HAP-1 (cell line): ENCODE measurements at regions not wholly inside any gene's neighbourhood (a gene's known extent, or its start where the extent isn't known, plus 50 kb on each side); places are given as distances from the start of the nearest gene placed in this dataset.
"Not testable (repeated sequence)": the region's sequence is repeated elsewhere in the genome, so short reads cannot be mapped to it uniquely, and the experiment has no call there.

Source experiments
- DNase-seq, 2 experiments: peaks; one replicate each; pipeline ENCODE4 v3.0.0-alpha.2; 2016 to 2020; ENCODE audit warnings: low spot score in 2 of 2
- H3K27me3 ChIP-seq: fragments of 250-450 bp; sonication (Bioruptor Pico); 2 replicates; pipeline ENCODE4 v1.5.1; 2020; ENCODE audit warnings: low read depth, mild to moderate bottlenecking, moderate library complexity
- H3K36me3 ChIP-seq: fragments of 250-450 bp; sonication (Bioruptor Pico); replicated peaks from 2 replicates; pipeline ENCODE4 v1.5.1; 2020; ENCODE audit warnings: mild to moderate bottlenecking
- H3K4me1 ChIP-seq: fragments of 250-450 bp; sonication (Bioruptor Pico); 2 replicates; pipeline ENCODE4 v1.5.1; 2020; ENCODE audit warnings: mild to moderate bottlenecking
- H3K4me3 ChIP-seq: fragments of 250-450 bp; sonication (Bioruptor Pico); 2 replicates; pipeline ENCODE4 v1.5.1; 2020; ENCODE audit warnings: mild to moderate bottlenecking, moderate library complexity
- H3K9me3 ChIP-seq: fragments of 250-450 bp; sonication (Bioruptor Pico); 2 replicates; pipeline ENCODE4 v1.5.1; 2020; ENCODE audit warnings: mild to moderate bottlenecking, moderate library complexity
- in situ Hi-C: fragments of 300-500 bp; cut with MboI; formaldehyde crosslinking; loops from 3 replicates; pipeline ENCODE4 v1.14.3; 2020; ENCODE audit warnings: low sequenced_read_pairs, inconsistent platforms, mixed read lengths

- Histone ChIP-seq H3K4me3 (no peak overlapping the region), H3K4me1 (no peaks in the 10 kb centered on the region), H3K36me3 (no peaks in the 10 kb centered on the region), H3K27me3 (no peaks in the 10 kb centered on the region), H3K9me3 (no peaks in the 10 kb centered on the region)
- in situ Hi-C loops: no loop called here
- DNase-seq: no peak
Observed at GRCh38 chr3:905217-905616, 187.6 kb upstream of the CNTN6 start.

GRCh38 chr3:906739-907138, 186.1 kb upstream of the CNTN6 start:
- in situ Hi-C loops: no loop called here
- no peaks in the 10 kb centered on the region for H3K36me3 ChIP-seq

GRCh38 chr3:908839-909238, 184.0 kb upstream of the CNTN6 start:
- H3K36me3 ChIP-seq: no peaks in the 10 kb centered on the region
- no peak overlapping the region for H3K4me3 ChIP-seq
- DNase-seq: no peak
- in situ Hi-C loops: no loop called here
- no peaks in the 10 kb centered on the region for H3K9me3 ChIP-seq
- H3K27me3 ChIP-seq: no peaks in the 10 kb centered on the region
- H3K4me1 ChIP-seq: no peaks in the 10 kb centered on the region

More at GRCh38 chr3:906739-907138, 186.1 kb upstream of the CNTN6 start:
- Histone ChIP-seq H3K9me3 (no peaks in the 10 kb centered on the region), H3K4me3 (no peak overlapping the region), H3K27me3 (no peaks in the 10 kb centered on the region), H3K4me1 (no peaks in the 10 kb centered on the region)
- DNase-seq: no peak

GRCh38 chr3:912717-913116, 180.1 kb upstream of the CNTN6 start:
- H3K27me3 ChIP-seq, H3K9me3 ChIP-seq, in situ Hi-C loops, H3K4me1 ChIP-seq, H3K36me3 ChIP-seq, H3K4me3 ChIP-seq, DNase-seq: not testable (repeated sequence)

GRCh38 chr3:923161-923910, 169.5 kb upstream of the CNTN6 start:
- no peak for DNase-seq
- Histone ChIP-seq H3K4me1 (no peaks in the 10 kb centered on the region), H3K27me3 (no peaks in the 10 kb centered on the region), H3K36me3 (no peaks in the 10 kb centered on the region), H3K9me3 (no peaks in the 10 kb centered on the region), H3K4me3 (no peak overlapping the region)
- in situ Hi-C loops: no loop called here

GRCh38 chr3:930866-931265, 162.0 kb upstream of the CNTN6 start:
- no peaks in the 10 kb centered on the region for H3K9me3 ChIP-seq
- H3K4me3 ChIP-seq: no peak overlapping the region
- no peaks in the 10 kb centered on the region for H3K27me3 ChIP-seq
- H3K4me1 ChIP-seq: no peaks in the 10 kb centered on the region
- DNase-seq: no peak
- in situ Hi-C loops: no loop called here
- H3K36me3 ChIP-seq: no peaks in the 10 kb centered on the region

GRCh38 chr3:933326-933725, 159.5 kb upstream of the CNTN6 start:
- no peaks in the 10 kb centered on the region for H3K9me3 ChIP-seq
- H3K36me3 ChIP-seq: no peaks in the 10 kb centered on the region
- H3K4me3 ChIP-seq: no peak overlapping the region
- no peak for DNase-seq
- H3K27me3 ChIP-seq: no peaks in the 10 kb centered on the region
- H3K4me1 ChIP-seq: no peaks in the 10 kb centered on the region
- in situ Hi-C loops: no loop called here

- in situ Hi-C loops: no loop called here
- Histone ChIP-seq H3K4me1 (no peaks in the 10 kb centered on the region), H3K4me3 (no peak overlapping the region), H3K9me3 (no peaks in the 10 kb centered on the region), H3K27me3 (no peaks in the 10 kb centered on the region), H3K36me3 (no peaks in the 10 kb centered on the region)
- DNase-seq: no peak
Observed at GRCh38 chr3:944786-945185, 148.0 kb upstream of the CNTN6 start.

GRCh38 chr3:945738-946137, 147.1 kb upstream of the CNTN6 start:
- no peak for DNase-seq
- no peaks in the 10 kb centered on the region for H3K4me1 ChIP-seq
- in situ Hi-C loops: no loop called here

GRCh38 chr3:952906-953305, 139.9 kb upstream of the CNTN6 start:
- H3K9me3 ChIP-seq: no peaks in the 10 kb centered on the region
- in situ Hi-C loops: no loop called here
- H3K4me1 ChIP-seq: no peaks in the 10 kb centered on the region
- DNase-seq: no peak
- no peak overlapping the region for H3K4me3 ChIP-seq
- H3K36me3 ChIP-seq: no peaks in the 10 kb centered on the region
- H3K27me3 ChIP-seq: peaks cover 6% of the 10 kb centered on the region; the same call in 1 of the 2 replicates

More at GRCh38 chr3:945738-946137, 147.1 kb upstream of the CNTN6 start:
- Histone ChIP-seq H3K36me3 (no peaks in the 10 kb centered on the region), H3K4me3 (no peak overlapping the region), H3K9me3 (no peaks in the 10 kb centered on the region), H3K27me3 (no peaks in the 10 kb centered on the region)

GRCh38 chr3:963255-963654, 129.6 kb upstream of the CNTN6 start:
- in situ Hi-C loops: no loop called here
- no peaks in the 10 kb centered on the region for H3K9me3 ChIP-seq
- no peaks in the 10 kb centered on the region for H3K4me1 ChIP-seq
- no peaks in the 10 kb centered on the region for H3K27me3 ChIP-seq
- H3K4me3 ChIP-seq: no peak overlapping the region
- no peak for DNase-seq
- H3K36me3 ChIP-seq: no peaks in the 10 kb centered on the region

- Histone ChIP-seq H3K4me3 (no peak overlapping the region), H3K4me1 (no peaks in the 10 kb centered on the region), H3K9me3 (no peaks in the 10 kb centered on the region), H3K36me3 (no peaks in the 10 kb centered on the region), H3K27me3 (no peaks in the 10 kb centered on the region)
- DNase-seq: no peak
- in situ Hi-C loops: no loop called here
Observed at GRCh38 chr3:963755-964154, 129.1 kb upstream of the CNTN6 start.

- in situ Hi-C loops: no loop called here
- Histone ChIP-seq H3K27me3 (no peaks in the 10 kb centered on the region), H3K9me3 (no peaks in the 10 kb centered on the region), H3K4me3 (no peak overlapping the region), H3K4me1 (no peaks in the 10 kb centered on the region), H3K36me3 (no peaks in the 10 kb centered on the region)
- DNase-seq: no peak
Observed at GRCh38 chr3:965826-966225, 127.0 kb upstream of the CNTN6 start.

- no peak for DNase-seq
- no peaks in the 10 kb centered on the region for H3K4me1 ChIP-seq
- in situ Hi-C loops: no loop called here
- H3K36me3 ChIP-seq: no peaks in the 10 kb centered on the region
- H3K27me3 ChIP-seq: no peaks in the 10 kb centered on the region
- no peaks in the 10 kb centered on the region for H3K9me3 ChIP-seq
- H3K4me3 ChIP-seq: no peak overlapping the region
Observed at GRCh38 chr3:966341-966740, 126.5 kb upstream of the CNTN6 start.

GRCh38 chr3:973340-973739, 119.5 kb upstream of the CNTN6 start:
- no peak for DNase-seq
- Histone ChIP-seq H3K4me3 (no peak overlapping the region), H3K9me3 (no peaks in the 10 kb centered on the region), H3K36me3 (no peaks in the 10 kb centered on the region), H3K4me1 (0 out of 2 replicates have a peak, but pooled peaks cover 2% of the 10 kb centered on the region), H3K27me3 (no peaks in the 10 kb centered on the region)
- in situ Hi-C loops: no loop called here
